ENCODE measurements at regions not wholly inside any gene's neighbourhood (a gene's known extent, or its start where the extent isn't known, plus 50 kb on each side); places are given as distances from the start of the nearest gene placed in this dataset.

- TF ChIP-seq POLR2AphosphoS5 (IDR thresholded peaks at IDR 0.05) (no peak), POLR2A (IDR thresholded peaks at IDR 0.05) (no peak), CTCF (IDR thresholded peaks at IDR 0.05 in 8 of 11, conservative IDR thresholded peaks at IDR 0.05 in 3 of 11) (no peak)
Observed at GRCh38 chr4:86521373-86521969, 72.6 kb upstream of the PTPN13 start.

Measured in spleen (tissue), 7 donors.